ENCODE measurements at regions not wholly inside any gene's neighbourhood (a gene's known extent, or its start where the extent isn't known, plus 50 kb on each side); places are given as distances from the start of the nearest gene placed in this dataset.
A peak's percentile ranks its signal among the peaks of the same experiment; 100 is the strongest.

DNA sequence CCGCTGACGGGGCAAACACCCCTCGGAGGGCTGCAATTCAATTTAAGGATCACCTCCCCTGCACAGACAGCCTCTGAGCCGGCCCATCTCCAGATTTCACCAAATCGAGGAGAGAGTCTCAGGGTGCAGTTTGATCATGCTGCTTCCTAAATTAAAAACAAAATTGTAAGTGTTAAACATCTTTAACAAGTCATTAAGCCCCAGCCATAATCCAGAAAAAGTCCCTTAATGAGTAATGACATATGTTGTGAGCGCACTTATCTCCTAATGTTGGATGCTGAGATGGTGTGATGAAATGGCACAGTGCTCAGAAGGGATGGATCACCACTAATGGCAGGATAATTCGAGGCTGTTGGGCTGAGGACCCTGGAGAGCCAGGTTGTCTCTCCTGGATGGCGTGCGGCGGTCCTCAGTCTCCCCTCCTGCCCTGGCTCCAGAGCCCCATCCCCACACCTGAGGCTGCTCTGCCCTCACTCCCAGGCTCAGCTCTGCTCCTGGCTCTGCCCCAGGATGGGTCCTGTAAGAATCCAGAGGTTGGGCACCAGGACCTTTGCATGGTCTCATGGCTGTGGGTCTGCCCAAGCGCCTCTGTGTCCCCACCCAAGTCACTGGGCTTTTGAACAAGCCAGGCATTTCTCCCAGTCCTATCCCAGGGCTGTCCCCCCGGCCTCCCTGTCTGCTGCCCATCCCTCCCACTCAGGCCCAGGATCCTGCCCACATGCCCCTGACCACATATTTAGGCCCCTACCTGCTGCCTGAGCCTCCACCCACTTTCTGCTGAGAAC, 224.4 kb upstream of the POU3F1 start:
- H2AFZ ChIP-seq (ENCODE audit: insufficient read depth, low read length, poor library complexity): no peak overlapping the region
- no peak overlapping the region for H3K4me3 ChIP-seq (ENCODE audit: low read depth, low read length)
- H3K36me3 ChIP-seq (ENCODE audit: control insufficient read depth in 1 of 2, insufficient read depth in 2 of 2, low read length in 2 of 2): no peaks in the 10 kb centered on the region
- H2AK5ac ChIP-seq (ENCODE audit: low read length): no peak overlapping the region
- no peak overlapping the region for H3K9ac ChIP-seq (ENCODE audit: low read length)
- peak overlapping the region; percentile 16 for H2BK12ac ChIP-seq (ENCODE audit: low read length)
- no peak overlapping the region for H4K12ac ChIP-seq (ENCODE audit: low read depth, low read length)
- no peak overlapping the region for H3K4me2 ChIP-seq (ENCODE audit: low read length)
- H3K4me1 ChIP-seq (ENCODE audit: control insufficient read depth in 1 of 2, insufficient read depth in 2 of 2, low read length in 2 of 2): peaks cover 29 to 30% of the 10 kb centered on the region in 2 experiments
- no peak for DNase-seq
- no peak overlapping the region for H3K14ac ChIP-seq (ENCODE audit: low read length)
- no peaks in the 10 kb centered on the region for H3K27me3 ChIP-seq (ENCODE audit: insufficient read depth, low read length)
- H3K79me1 ChIP-seq (ENCODE audit: low read length): no peaks in the 10 kb centered on the region
- no peak overlapping the region for H3K4ac ChIP-seq (ENCODE audit: low read depth, low read length)
- no peak overlapping the region for H3K23ac ChIP-seq (ENCODE audit: low read length)
- no peak overlapping the region for H3K27ac ChIP-seq (ENCODE audit: low read depth, low read length)
- no peak overlapping the region for H2BK5ac ChIP-seq (ENCODE audit: low read depth, low read length, poor library complexity)
- no peak overlapping the region for H2BK120ac ChIP-seq (ENCODE audit: insufficient read depth, low read length, poor library complexity)
- no peak overlapping the region for H4K8ac ChIP-seq (ENCODE audit: low read depth, low read length)
- WGBS (ENCODE audit: extremely low coverage, insufficient coverage, insufficient read length): no CpG with 5 or more reads among the region's 12 CpGs
- no peak overlapping the region for H4K91ac ChIP-seq (ENCODE audit: low read depth, low read length)
- H3K18ac ChIP-seq (ENCODE audit: low read length): no peak overlapping the region
- peaks cover 2% of the 10 kb centered on the region for H3K9me3 ChIP-seq (ENCODE audit: insufficient read depth, low read depth, low read length)
- no peaks in the 10 kb centered on the region for H3K79me2 ChIP-seq (ENCODE audit: control insufficient read depth, insufficient read depth, low read length, poor library complexity)

DNA sequence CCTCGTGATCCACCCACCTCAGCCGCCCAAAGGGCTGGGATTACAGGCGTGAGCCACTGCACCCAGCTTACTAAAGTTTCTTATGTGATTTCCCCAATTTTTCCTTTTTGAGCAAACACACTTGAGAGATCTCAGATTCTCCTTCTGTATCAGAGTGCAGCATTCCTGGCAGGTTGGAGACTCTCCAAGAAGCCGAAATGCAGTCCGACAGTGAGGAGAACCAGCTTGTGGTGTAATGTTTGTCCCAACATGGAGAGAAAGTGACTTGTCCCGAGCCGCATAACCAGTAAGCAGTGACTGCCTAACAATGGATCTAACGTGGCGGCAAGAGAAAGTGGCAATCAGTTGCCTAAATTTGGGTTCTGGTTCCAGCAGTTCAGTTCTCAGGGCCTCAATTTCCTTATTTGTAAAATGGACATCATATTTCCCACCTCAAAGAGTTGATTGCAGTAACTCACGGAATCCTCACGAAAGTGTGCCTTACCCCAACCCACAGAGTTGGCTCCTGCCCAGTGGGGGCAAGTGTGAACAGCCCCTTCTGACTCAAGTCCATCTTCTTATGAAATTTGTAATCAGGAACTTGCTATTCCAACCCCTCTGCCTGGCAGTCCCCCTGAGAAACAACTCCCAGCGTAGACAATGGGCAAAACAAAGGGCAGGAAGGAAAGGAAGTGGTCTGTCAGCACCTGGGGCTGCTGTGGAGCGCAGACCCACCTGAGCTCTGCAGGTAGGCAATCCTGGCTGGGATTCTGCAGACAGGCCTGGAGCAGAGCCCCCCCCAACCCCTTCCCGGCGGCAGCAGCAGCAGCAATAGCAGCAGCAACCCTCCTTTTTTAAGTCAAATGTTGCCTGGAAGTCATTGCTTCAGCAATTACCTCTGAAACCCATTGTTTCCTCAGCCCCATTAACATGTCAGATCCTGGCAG, 223.6 kb upstream of the POU3F1 start:
- WGBS (ENCODE audit: extremely low coverage, insufficient coverage, insufficient read length): no CpG with 5 or more reads among the region's 15 CpGs
- H4K8ac ChIP-seq (ENCODE audit: low read depth, low read length): no peak overlapping the region
- no peak overlapping the region for H4K12ac ChIP-seq (ENCODE audit: low read depth, low read length)
- H3K27me3 ChIP-seq (ENCODE audit: insufficient read depth, low read length): no peaks in the 10 kb centered on the region
- no peak for DNase-seq
- H3K4me3 ChIP-seq (ENCODE audit: low read depth, low read length): no peak overlapping the region
- no peaks in the 10 kb centered on the region for H3K36me3 ChIP-seq (ENCODE audit: control insufficient read depth in 1 of 2, insufficient read depth in 2 of 2, low read length in 2 of 2)
- no peak overlapping the region for H3K9ac ChIP-seq (ENCODE audit: low read length)
- peaks cover 24 to 27% of the 10 kb centered on the region in 2 experiments for H3K4me1 ChIP-seq (ENCODE audit: control insufficient read depth in 1 of 2, insufficient read depth in 2 of 2, low read length in 2 of 2)
- no peak overlapping the region for H2AK5ac ChIP-seq (ENCODE audit: low read length)
- H2AFZ ChIP-seq (ENCODE audit: insufficient read depth, low read length, poor library complexity): no peak overlapping the region
- no peak overlapping the region for H3K27ac ChIP-seq (ENCODE audit: low read depth, low read length)
- H2BK120ac ChIP-seq (ENCODE audit: insufficient read depth, low read length, poor library complexity): no peak overlapping the region
- H3K18ac ChIP-seq (ENCODE audit: low read length): no peak overlapping the region
- no peak overlapping the region for H3K14ac ChIP-seq (ENCODE audit: low read length)
- H3K23ac ChIP-seq (ENCODE audit: low read length): no peak overlapping the region
- H2BK5ac ChIP-seq (ENCODE audit: low read depth, low read length, poor library complexity): no peak overlapping the region
- H3K79me1 ChIP-seq (ENCODE audit: low read length): no peaks in the 10 kb centered on the region
- peak overlapping the region; percentile 15 for H2BK12ac ChIP-seq (ENCODE audit: low read length)
- H3K4me2 ChIP-seq (ENCODE audit: low read length): peak overlapping the region; percentile 12
- no peaks in the 10 kb centered on the region for H3K79me2 ChIP-seq (ENCODE audit: control insufficient read depth, insufficient read depth, low read length, poor library complexity)
- H3K9me3 ChIP-seq (ENCODE audit: insufficient read depth, low read depth, low read length): peaks cover 2% of the 10 kb centered on the region
- peak overlapping the region; percentile 10 for H4K91ac ChIP-seq (ENCODE audit: low read depth, low read length)
- no peak overlapping the region for H3K4ac ChIP-seq (ENCODE audit: low read depth, low read length)

DNA sequence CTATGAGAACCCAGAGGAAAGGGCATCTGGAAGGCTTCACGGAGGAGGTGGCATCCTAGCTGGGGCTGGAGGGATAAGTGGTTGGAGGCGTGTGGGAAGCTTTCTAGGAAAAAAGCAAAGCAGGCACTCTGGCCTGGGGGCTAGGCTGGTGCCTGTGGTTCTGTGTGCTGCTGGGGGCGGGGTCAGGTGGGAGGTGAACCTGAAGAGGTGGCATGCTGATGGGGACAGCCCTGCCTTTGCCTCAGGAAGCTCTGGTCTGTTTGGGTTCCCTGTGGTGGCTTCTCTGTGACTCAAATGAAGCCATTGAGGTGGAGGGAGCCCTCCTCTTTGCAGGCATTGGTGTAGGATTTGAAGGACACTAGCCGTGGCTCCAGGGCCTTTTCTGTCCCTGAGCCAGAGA, 221.6 kb upstream of the POU3F1 start:
- Histone ChIP-seq H2BK120ac (ENCODE audit: insufficient read depth, low read length, poor library complexity) (no peak overlapping the region), H3K79me1 (ENCODE audit: low read length) (no peaks in the 10 kb centered on the region), H4K8ac (ENCODE audit: low read depth, low read length) (no peak overlapping the region), H3K4me2 (ENCODE audit: low read length) (no peak overlapping the region), H2AFZ (ENCODE audit: insufficient read depth, low read length, poor library complexity) (no peak overlapping the region), H3K27ac (ENCODE audit: low read depth, low read length) (no peak overlapping the region), H3K4ac (ENCODE audit: low read depth, low read length) (no peak overlapping the region), H2AK5ac (ENCODE audit: low read length) (no peak overlapping the region), H3K4me1 (ENCODE audit: control insufficient read depth in 1 of 2, insufficient read depth in 2 of 2, low read length in 2 of 2) (peaks cover 22 to 23% of the 10 kb centered on the region in 2 experiments), H3K14ac (ENCODE audit: low read length) (no peak overlapping the region), H3K79me2 (ENCODE audit: control insufficient read depth, insufficient read depth, low read length, poor library complexity) (no peaks in the 10 kb centered on the region), H3K9ac (ENCODE audit: low read length) (no peak overlapping the region), H4K91ac (ENCODE audit: low read depth, low read length) (no peak overlapping the region), H4K12ac (ENCODE audit: low read depth, low read length) (no peak overlapping the region), H3K9me3 (ENCODE audit: insufficient read depth, low read depth, low read length) (no peaks in the 10 kb centered on the region), H2BK5ac (ENCODE audit: low read depth, low read length, poor library complexity) (no peak overlapping the region), H3K23ac (ENCODE audit: low read length) (no peak overlapping the region), H2BK12ac (ENCODE audit: low read length) (no peak overlapping the region), H3K4me3 (ENCODE audit: low read depth, low read length) (no peak overlapping the region), H3K18ac (ENCODE audit: low read length) (no peak overlapping the region), H3K27me3 (ENCODE audit: insufficient read depth, low read length) (no peaks in the 10 kb centered on the region), H3K36me3 (ENCODE audit: control insufficient read depth in 1 of 2, insufficient read depth in 2 of 2, low read length in 2 of 2) (no peaks in the 10 kb centered on the region)
- no CpG with 5 or more reads among the region's 4 CpGs for WGBS (ENCODE audit: extremely low coverage, insufficient coverage, insufficient read length)
- no peak for DNase-seq

DNA sequence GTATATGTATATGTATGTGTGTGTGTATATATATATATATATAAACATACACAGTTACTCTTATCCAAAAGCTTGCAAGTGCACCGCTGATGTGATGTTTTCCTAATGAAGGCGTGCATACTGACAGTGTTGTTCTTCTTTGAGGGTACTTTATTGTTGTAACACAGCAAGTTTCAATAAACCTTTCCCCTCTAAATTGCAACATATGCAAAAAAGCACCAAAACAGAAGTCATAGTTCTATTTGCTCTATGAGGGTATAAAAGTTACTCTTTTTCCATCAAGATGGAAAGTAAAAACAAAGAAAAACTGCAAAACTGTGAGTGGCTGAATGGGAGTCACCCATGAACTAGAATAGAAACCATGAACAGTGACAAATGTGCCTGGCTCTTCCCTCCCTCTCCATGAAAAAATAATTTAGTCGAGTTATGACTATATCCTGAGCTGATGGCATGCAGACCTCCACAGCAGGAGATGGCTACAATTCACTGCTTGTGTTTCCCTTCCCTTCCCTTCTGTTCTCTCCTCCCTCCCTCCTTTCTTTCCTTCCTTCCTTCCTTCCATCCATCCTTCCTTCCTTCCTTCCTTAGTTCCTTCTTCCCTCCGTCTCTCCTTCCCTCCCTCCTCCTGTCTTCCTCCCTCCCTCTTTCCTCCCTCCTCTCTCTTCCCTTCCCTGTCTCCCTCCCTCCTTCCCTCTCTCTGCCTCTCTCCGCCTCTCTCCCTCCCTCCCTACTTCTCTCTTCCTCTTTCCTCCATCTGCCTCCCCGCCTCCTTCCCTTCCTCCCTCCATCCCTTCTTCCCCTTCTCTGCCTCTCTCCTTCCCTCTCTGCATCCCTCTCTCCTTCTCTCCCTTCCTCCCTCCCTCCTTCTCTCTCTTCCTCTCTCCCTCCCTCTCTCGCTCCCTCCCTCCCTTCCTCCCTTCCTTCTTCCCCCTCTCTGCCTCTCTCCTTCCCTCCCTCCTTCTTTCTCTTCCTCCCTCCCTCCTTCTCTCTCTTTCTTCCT, 220.7 kb upstream of the POU3F1 start:
- no peak overlapping the region for H2AK5ac ChIP-seq (ENCODE audit: low read length)
- H2AFZ ChIP-seq (ENCODE audit: insufficient read depth, low read length, poor library complexity): no peak overlapping the region
- H3K9ac ChIP-seq (ENCODE audit: low read length): no peak overlapping the region
- no peaks in the 10 kb centered on the region for H3K79me2 ChIP-seq (ENCODE audit: control insufficient read depth, insufficient read depth, low read length, poor library complexity)
- H3K4ac ChIP-seq (ENCODE audit: low read depth, low read length): no peak overlapping the region
- no peak overlapping the region for H3K27ac ChIP-seq (ENCODE audit: low read depth, low read length)
- DNase-seq: no peak
- H3K9me3 ChIP-seq (ENCODE audit: insufficient read depth, low read depth, low read length): peaks cover 1% of the 10 kb centered on the region
- no peak overlapping the region for H2BK12ac ChIP-seq (ENCODE audit: low read length)
- H3K36me3 ChIP-seq (ENCODE audit: control insufficient read depth in 1 of 2, insufficient read depth in 2 of 2, low read length in 2 of 2): no peaks in the 10 kb centered on the region
- no peak overlapping the region for H3K14ac ChIP-seq (ENCODE audit: low read length)
- no peak overlapping the region for H4K12ac ChIP-seq (ENCODE audit: low read depth, low read length)
- H3K4me1 ChIP-seq (ENCODE audit: control insufficient read depth in 1 of 2, insufficient read depth in 2 of 2, low read length in 2 of 2): peaks cover 19 to 22% of the 10 kb centered on the region in 2 experiments
- H3K23ac ChIP-seq (ENCODE audit: low read length): no peak overlapping the region
- no peaks in the 10 kb centered on the region for H3K79me1 ChIP-seq (ENCODE audit: low read length)
- no peaks in the 10 kb centered on the region for H3K27me3 ChIP-seq (ENCODE audit: insufficient read depth, low read length)
- no peak overlapping the region for H4K91ac ChIP-seq (ENCODE audit: low read depth, low read length)
- no peak overlapping the region for H3K4me2 ChIP-seq (ENCODE audit: low read length)
- H3K4me3 ChIP-seq (ENCODE audit: low read depth, low read length): no peak overlapping the region
- no CpG with 5 or more reads among the region's 7 CpGs for WGBS (ENCODE audit: extremely low coverage, insufficient coverage, insufficient read length)
- H2BK120ac ChIP-seq (ENCODE audit: insufficient read depth, low read length, poor library complexity): no peak overlapping the region
- no peak overlapping the region for H4K8ac ChIP-seq (ENCODE audit: low read depth, low read length)
- H2BK5ac ChIP-seq (ENCODE audit: low read depth, low read length, poor library complexity): no peak overlapping the region
- H3K18ac ChIP-seq (ENCODE audit: low read length): no peak overlapping the region

Data from trophoblast cell (in vitro differentiated cells and primary cell).